HT1080 (cell line): ENCODE measurements at regions not wholly inside any gene's neighbourhood (a gene's known extent, or its start where the extent isn't known, plus 50 kb on each side); places are given as distances from the start of the nearest gene placed in this dataset.

Source experiments
- DNase-seq: peaks from one replicate; pipeline ENCODE4 v3.0.0-alpha.2; 2015; ENCODE audit warnings: low read depth

- peak; percentile 10 for DNase-seq
Observed at GRCh38 chr4:104418286-104418685, 76.4 kb downstream of the CXXC4 start.

GRCh38 chr4:104417357-104417882, 77.3 kb downstream of the CXXC4 start:
- DNase-seq, result no peak

GRCh38 chr4:104416725-104417356, 77.9 kb downstream of the CXXC4 start:
- no peak for DNase-seq

- no peak for DNase-seq
Observed at GRCh38 chr4:104413487-104413886, 81.2 kb downstream of the CXXC4 start.

- peak; percentile 50 for DNase-seq
Observed at GRCh38 chr4:104412344-104412743, 82.3 kb downstream of the CXXC4 start.

GRCh38 chr4:104411502-104411901, 83.2 kb downstream of the CXXC4 start:
- DNase-seq, result no peak

- no peak for DNase-seq
Observed at GRCh38 chr4:104408878-104409277, 85.8 kb downstream of the CXXC4 start.

GRCh38 chr4:104404361-104404760, 90.3 kb downstream of the CXXC4 start:
- no peak for DNase-seq

GRCh38 chr4:104395168-104395614, 99.5 kb downstream of the CXXC4 start:
- DNase-seq, result no peak

- DNase-seq, result no peak
Observed at GRCh38 chr4:104394406-104395167, 100.1 kb downstream of the CXXC4 start.

- no peak for DNase-seq
Observed at GRCh38 chr4:104393655-104394324, 100.9 kb downstream of the CXXC4 start.

GRCh38 chr4:104385713-104386112, 109.0 kb downstream of the CXXC4 start:
- DNase-seq, result no peak

GRCh38 chr4:104382961-104383360, 111.7 kb downstream of the CXXC4 start:
- DNase-seq, result peak; percentile 51

GRCh38 chr4:104381729-104382128, 113.0 kb downstream of the CXXC4 start:
- DNase-seq, result no peak

- DNase-seq, result no peak
Observed at GRCh38 chr4:104365618-104366017, 129.1 kb downstream of the CXXC4 start.

- DNase-seq, result no peak
Observed at GRCh38 chr4:104353481-104353880, 141.2 kb downstream of the CXXC4 start.

- DNase-seq, result peak; percentile 6
Observed at GRCh38 chr4:104352211-104352610, 142.5 kb downstream of the CXXC4 start.

GRCh38 chr4:104351706-104352105, 143.0 kb downstream of the CXXC4 start:
- peak; percentile 48 for DNase-seq

GRCh38 chr4:104345598-104346242, 149.0 kb downstream of the CXXC4 start:
- no peak for DNase-seq

GRCh38 chr4:104344342-104344980, 150.2 kb downstream of the CXXC4 start:
- DNase-seq, result no peak

- DNase-seq, result no peak
Observed at GRCh38 chr4:104334410-104334809, 160.3 kb downstream of the CXXC4 start.
